ENCODE measurements at regions not wholly inside any gene's neighbourhood (a gene's known extent, or its start where the extent isn't known, plus 50 kb on each side); places are given as distances from the start of the nearest gene placed in this dataset.
"Not testable (repeated sequence)": the region's sequence is repeated elsewhere in the genome, so short reads cannot be mapped to it uniquely, and the experiment has no call there.

DNA sequence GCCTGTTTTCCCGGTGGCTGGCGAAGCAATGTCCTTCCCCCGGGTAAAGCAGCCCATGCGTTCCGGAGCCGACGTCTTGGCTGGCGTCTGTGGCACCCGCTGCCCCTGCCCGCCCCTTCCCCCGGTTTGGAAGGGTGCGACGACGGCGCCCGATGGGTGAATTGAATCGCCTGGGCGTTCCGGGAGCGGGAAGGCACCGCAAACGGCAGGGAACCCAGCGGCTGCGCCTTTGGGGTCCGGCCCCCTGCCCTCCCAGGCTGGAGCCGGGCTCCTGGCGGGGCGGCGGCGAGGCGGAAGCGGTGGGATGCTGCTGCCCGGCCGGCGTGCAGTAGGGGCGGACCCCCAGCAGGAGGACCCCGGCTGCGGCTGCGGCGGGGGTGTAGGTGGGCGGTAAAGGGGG lies 123.6 kb upstream of the RHOU start:
- not testable (repeated sequence) for DNase-seq

- peak; percentile 30 for DNase-seq
These were observed 113.1 kb upstream of the RHOU start for GRCh38 chr1:228622002-228622716.

GRCh38 chr1:228626481-228626880 lies 108.8 kb upstream of the RHOU start:
- not testable (repeated sequence) for DNase-seq

- peak; percentile 41 for DNase-seq
These were observed 102.4 kb upstream of the RHOU start for GRCh38 chr1:228632858-228633257.

DNA sequence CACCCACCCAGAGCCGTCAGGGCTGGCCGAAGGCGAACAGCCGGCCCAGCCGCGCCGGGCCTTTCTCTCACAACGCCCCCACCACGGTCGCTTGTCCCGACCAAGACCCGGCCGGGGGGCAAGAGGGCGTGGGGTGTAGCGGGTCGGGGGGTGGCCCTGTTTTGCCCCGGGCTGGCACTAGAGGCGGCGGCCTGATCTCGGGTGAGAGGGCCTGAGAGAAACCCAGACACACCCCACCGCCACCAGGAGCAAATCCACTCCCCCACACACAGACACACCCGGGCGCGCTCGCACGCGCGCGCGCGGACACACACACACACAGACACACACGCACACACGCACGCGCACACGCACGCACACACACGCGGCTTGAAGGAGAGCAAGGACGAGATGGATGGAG lies 100.0 kb upstream of the RHOU start:
- peak; percentile 78 for DNase-seq

- DNase-seq = peak; percentile 61
These were observed 97.8 kb upstream of the RHOU start for GRCh38 chr1:228637529-228637928.

DNA sequence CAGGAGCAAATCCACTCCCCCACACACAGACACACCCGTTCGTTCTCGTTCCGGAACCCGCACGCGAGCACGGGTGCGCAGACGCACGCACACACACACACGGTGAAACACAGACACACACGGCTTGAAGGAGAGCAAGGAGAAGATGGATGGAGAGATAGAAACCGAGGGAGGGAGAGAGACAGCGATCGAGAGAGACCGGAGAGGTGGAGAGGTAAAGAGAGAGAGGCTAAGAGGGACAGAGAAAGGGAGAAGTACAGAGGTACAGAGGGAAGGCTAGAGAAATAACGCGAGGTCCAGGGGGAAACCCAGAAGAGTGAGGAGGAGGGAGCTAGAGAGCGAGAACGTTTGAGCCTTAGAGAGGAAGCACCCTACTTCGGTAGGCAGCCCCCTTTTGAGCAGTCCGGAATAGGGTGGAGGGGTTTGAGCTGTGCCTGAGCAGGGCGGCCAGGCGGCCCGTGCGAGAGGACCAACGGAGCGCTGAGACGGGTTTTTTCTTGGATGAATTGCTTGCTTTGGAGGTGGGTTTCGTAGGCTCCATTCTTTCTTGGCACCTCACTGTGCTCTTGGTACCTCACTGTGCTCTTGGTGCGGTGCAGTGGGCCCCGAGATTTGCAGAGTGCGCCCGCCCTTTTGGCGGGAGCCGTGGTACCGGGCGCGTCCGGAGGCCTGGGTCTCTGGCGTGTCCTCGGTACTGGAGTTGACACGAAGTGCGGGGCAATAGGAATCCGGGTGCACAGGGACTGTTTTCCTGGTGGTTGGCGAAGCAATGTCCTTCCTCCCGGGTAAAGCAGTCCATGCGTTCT lies 88.4 kb upstream of the RHOU start:
- peak; percentile 73 for DNase-seq

GRCh38 chr1:228647523-228648444 lies 87.5 kb upstream of the RHOU start:
- peak; percentile 56 for DNase-seq

- DNase-seq = no peak
These were observed 86.5 kb upstream of the RHOU start for GRCh38 chr1:228648647-228649383.

GRCh38 chr1:228650141-228650540 lies 85.1 kb upstream of the RHOU start:
- DNase-seq = peak; percentile 16

GRCh38 chr1:228650946-228651345 lies 84.3 kb upstream of the RHOU start:
- no peak for DNase-seq

- peak; percentile 16 for DNase-seq
These were observed 83.2 kb upstream of the RHOU start for GRCh38 chr1:228652116-228652515.

DNA sequence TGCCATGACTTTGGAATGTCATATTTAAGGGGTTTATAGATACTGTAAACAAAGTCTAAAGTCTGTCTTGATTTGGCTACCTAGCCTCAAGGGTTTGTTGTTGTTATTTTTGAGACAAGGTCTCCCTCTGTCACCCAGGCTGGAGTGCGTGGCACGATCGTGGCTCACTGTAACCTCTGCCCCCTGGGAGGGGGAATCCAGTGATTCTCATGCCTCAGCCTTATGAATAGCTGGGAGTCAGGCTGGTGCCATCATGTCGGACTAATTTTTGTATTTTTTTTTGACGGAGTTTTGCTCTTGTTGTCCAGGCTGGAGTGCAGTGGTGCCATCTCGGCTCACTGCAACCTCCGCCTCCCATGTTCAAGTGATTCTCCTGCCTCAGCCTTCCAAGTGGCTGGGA lies 82.2 kb upstream of the RHOU start:
- not testable (repeated sequence) for DNase-seq

GRCh38 chr1:228653748-228654147 lies 81.5 kb upstream of the RHOU start:
- DNase-seq = no peak

DNA sequence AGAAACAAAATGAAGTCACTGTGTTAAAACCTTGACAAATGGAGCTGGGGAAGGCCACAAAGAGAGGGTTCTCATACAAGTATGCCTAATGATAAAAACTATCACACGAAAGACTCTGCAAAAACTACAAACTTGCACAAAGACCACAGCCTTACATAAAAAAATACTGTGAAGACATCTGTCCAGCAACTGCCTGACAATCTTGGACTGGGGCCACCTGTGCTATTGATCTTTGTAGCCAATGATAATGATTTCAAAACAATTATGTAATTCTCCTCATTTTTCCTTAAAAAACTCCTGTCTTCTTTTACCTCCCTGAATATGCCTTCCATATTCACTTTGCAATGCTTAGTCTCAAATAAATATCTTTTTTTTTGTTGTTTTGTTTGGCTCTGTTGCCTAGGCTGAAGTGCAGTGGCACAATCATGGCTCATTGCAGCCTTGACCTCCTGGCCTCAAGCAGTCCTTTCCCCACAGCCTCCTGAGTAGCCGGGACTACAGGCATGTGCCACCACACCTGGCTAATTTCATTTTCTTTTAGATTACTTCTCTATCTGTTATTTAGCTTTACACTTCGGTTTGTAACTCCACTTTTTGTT lies 79.4 kb upstream of the RHOU start:
- DNase-seq = no peak

GRCh38 chr1:228662007-228662689 lies 73.1 kb upstream of the RHOU start:
- DNase-seq = not testable (repeated sequence)

DNA sequence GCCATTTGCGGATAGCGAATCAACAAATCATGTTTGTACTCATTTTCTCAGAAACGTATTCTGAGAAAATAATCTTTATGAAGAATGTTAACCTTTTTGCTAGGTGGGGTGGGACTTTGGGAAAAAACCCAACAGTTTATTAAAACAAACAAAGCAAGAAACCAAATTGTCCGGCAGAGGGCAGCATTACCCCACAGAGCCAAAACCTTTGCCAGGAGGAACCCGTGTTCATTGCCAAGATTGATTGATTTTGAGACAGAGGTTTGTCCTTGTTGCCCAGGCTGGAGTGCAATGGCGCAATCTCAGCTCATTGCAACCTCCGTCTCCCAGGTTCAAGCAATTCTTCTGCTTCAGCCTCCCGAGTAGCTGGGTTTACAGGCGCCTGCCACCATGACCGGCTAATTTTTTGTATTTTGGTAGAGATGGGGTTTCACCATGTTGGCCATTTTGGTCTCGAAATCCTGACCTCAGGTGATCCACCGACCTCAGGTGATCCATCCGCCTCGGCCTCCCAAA lies 70.8 kb upstream of the RHOU start:
- peak; percentile 82 for DNase-seq

DNA sequence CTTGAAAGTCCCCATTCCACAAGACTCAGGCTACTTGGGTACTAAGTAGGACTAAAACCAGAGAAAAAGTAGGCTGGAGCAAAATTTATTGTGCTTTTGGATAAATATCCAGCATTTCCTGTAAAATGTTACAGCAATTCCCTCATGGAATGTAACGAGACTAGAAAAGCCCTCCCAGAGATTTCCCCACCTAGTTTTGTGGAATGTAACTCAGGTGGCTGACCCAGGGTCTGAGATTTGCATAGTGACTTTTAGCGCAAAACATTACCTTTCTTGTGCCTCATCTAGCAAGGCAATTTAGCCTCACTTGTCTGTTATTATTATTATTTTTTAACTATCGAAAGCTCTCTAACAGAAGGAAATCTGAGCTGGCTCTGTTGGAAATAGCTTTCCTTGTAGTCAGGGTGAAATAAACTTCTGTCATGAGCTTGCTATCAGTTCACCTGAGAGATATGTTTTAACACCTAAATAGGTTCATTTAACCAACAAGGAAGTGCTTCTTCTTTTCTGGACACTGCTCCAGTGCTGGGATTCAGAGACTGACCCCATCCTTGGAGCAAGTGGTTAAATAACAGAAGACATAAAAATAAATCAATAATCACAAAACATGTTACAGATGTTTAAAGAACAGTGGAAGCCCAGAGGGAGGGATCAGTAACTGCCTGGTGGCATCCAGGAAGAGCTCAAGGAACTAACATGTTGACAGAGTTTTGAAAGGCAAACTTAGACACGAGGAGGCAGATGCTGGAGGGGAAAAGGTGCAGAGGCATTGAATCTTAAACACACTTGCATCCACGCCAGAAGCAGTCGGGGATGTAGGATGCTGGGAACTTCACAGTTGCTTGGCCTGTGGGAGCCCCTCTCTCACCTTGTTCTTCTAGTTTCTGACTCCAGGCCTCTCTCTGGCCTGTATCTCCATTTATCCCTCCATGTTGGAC lies 68.3 kb upstream of the RHOU start:
- no peak for DNase-seq

- DNase-seq = no peak
These were observed 66.6 kb upstream of the RHOU start for GRCh38 chr1:228668553-228669241.

GRCh38 chr1:228669242-228669585 lies 66.1 kb upstream of the RHOU start:
- no peak for DNase-seq

All from activated CD4-positive, alpha-beta T cell treated with anti-CD3 and anti-CD28 coated beads, Interleukin-2, Interleukin-6, amounts not matched to agents 100 ng/mL and 50 ng/mL, durations not matched to agents 16 hours and 8 hours (primary cell).